T-helper 2 cell treated with Interferon-gamma antibody and Interleukin-4, amounts not matched to agents 100 ng/mL and 5 ng/mL, for 36 hours (primary cell): ENCODE measurements at regions not wholly inside any gene's neighbourhood (a gene's known extent, or its start where the extent isn't known, plus 50 kb on each side); places are given as distances from the start of the nearest gene placed in this dataset.

ENCODE experiments used
- intact Hi-C: fragments of 100-400 bp; cut with micrococcal nuclease; formaldehyde crosslinking; loops from one replicate; pipeline ENCODE4 v1.15.1; 2023

DNA sequence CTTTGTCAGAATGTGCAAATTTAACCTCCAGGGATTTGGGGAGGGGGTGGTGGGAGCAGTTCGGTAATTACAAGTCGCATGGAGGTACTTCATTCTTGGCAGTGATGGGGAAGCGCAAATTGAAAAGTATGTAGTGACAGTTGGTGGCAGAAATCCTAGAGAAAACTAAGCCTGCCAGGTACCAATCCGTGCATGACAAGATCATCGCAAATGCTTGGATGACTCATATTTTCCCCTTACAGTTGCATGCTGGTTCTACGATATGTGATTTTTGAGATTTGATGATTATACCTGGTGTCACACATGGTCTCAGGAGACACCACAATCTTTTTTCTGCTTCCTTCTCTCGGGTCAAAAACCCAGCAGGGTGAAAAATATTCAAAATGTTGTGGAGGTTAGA lies 479.7 kb upstream of the ID2 start:
- intact Hi-C loops, result no loop called here

DNA sequence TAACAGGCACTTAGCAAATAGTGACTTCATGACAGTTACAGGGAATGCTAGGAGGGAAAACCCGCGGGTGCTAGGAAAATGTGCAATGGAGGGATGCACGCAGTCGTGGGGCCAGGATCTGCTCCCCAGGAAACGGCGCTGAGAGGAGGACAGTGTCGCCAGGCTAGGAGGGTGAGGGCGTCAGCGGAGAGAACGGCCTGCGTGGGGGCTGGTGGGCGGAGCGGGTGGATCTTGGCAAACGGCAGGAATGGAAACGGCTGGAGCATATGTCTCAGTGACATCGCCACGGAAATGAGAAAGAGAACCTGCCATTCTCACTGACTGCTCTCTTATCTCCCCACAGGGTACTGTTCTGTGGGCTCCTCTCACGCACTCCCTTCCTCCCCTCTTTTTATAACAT lies 478.5 kb upstream of the ID2 start:
- intact Hi-C loops, result no loop called here

DNA sequence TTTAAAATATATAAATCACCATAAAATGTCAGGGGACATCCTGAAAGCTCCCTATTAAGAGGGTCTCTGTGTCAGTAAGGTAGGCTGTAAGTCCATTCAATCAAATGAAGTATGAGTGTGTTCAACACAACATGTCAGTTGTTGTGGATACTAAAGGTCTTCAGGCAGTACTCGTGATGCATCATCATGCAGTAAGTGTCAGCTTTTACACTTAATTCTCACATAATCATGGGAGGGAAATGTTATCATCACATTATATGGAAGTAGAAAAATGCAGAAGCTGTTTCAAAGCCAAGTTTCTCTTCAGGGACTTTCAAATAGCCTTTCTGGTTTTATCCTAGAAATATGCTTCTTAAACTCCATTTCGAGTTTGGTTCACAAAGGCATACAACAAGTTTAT lies 477.1 kb upstream of the ID2 start:
- intact Hi-C loops, result no loop called here

DNA sequence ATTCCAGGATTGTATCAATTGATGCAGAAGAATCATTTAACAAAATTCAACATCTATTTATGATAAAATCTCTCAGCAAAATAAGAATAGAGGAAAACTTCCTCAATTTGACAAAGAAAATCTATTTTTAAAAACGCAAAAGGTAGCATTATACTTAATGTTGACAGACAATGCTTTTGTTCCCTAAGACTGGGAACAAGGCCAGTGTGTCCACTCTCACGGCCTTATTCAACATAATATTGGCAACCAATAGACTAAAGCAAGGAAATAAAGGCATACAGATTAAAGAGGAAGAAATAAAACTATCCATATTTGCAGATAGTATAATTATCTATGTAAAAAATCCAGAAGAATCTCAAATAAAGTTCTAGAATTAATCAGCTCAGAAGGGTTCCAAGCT lies 472.4 kb upstream of the ID2 start:
- intact Hi-C loops, result no loop called here

DNA sequence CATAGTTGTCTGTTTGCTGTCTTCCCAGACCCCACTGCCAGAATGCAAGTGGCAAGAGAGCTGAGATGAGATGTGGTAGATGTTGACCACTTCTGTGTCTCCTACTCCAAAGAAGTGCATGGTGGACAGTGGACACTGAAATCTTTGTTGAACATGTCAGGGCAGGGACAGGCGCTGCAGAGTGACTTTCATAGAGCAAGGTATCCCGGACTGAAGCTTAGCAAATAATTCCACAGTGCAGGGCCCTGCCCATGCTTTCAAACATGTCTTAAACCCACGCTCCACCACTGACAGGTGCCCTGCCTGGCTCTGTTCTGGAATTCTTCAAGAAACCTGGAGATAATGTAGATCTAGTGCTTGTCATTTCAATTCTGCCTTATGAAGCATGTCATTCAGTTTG lies 470.5 kb upstream of the ID2 start:
- intact Hi-C loops, result no loop called here

DNA sequence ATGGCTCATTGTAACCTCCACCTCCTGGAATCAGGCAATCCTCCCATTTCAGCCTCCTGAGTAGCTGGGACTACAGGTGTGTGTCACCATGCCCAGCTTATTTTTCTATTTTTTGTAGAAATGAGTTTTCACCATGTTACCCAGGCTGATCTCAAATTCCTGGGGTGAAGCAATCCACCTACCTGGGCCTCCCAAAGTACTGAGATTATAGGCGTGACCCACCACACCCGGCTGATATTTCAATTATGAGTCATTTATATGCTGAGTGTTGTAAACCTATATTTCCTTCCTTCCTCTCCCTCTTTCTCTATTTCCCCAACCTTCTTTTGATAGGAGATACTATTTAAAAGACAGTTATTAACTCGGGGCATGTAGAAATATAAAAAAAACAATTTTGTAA lies 469.6 kb upstream of the ID2 start:
- intact Hi-C loops, result no loop called here

DNA sequence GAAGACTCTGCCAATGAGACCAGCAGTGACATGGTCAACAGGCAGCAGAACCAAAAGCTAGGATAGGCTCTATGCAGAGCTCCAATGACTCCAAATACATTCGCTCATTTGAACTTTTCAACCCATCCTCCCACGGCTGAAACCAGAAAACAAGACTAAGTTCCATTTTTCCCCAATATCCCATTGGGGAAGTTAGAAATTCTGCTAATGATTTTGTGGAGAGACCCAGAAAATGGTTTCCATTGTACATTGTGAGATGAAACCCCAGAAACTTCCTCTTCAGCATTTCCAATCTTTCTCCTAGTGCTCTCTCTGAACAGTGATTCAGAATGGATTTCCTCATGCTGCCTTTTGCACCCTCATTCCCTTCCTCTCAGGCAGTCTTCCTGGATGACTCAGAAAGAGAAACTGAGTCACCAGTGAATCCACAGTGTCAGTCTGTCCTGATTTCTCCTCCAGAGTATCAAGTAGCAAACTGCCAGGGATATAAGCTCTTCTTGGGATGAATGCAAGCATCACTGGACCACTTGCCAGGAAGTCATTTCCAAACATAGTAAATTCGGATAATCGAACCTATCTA lies 467.7 kb upstream of the ID2 start:
- intact Hi-C loops, result no loop called here

DNA sequence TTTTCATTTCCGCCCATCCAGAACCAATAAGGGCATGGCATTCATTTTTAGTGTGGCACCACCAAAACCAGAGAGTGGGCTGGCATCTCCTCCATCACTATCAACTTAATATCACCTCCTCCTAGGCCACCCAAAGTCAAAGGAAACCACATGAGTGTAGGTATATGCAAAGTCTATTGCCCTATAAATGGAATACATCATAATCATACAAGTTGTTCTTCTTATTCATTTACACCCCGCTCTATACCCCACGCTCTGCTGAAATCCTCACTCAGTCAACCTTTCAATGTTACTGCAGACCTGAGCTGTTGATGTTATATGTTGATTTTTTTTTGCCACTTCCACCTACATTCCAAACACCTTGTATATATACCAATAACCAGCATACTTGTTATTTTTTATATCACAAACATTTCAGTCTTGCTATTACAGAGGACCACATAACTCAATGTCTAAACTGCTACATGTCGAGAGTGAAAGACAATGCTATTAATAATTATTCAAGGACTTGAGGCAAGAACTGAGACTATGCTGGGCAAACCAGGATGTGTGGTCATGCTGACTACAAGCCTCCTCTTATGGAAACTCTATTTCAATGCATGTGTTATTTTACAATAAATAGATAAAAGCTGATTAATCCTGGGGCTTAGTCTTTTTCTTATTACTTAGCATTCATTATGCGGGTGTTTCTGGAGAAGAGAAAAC lies 466.5 kb upstream of the ID2 start:
- intact Hi-C loops, result no loop called here

DNA sequence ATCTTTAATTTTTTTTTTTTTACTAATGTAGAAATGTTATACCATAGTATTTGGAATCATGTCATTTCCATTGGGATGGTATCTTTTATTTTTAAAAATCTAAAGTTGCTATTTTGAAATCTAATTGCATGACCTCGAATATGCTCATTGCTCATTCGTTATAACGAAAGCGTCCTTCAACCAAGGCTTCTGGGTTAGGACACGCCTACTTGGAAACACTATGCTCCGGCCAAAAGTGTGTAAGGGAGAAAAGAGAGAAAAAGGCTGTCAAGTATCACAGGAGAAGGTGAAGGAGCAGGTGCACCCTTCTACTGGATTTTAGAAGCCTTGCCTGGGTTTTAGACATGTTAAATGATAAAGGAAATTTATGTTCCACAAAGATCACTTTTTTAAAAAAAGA lies 465.9 kb upstream of the ID2 start:
- intact Hi-C loops, result no loop called here

DNA sequence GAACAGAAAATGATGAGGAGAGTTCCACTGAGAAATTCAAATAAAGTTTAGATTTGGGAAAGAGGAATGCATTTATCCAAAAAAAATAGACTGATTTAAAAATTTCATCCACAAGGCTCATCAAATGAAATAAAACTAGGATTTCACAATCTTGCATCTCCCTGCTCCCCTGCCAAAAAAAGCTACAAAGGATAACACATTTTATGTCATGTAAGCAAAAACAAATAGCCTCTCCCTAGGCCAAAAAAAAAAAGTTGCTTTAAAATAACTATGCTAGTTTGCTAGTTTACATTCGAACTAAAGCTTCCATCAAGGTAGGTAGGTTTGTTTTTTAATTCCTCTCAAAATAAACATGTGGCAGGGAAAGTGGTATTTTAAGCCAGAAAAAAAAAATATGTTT lies 465.5 kb upstream of the ID2 start:
- intact Hi-C loops, result no loop called here

DNA sequence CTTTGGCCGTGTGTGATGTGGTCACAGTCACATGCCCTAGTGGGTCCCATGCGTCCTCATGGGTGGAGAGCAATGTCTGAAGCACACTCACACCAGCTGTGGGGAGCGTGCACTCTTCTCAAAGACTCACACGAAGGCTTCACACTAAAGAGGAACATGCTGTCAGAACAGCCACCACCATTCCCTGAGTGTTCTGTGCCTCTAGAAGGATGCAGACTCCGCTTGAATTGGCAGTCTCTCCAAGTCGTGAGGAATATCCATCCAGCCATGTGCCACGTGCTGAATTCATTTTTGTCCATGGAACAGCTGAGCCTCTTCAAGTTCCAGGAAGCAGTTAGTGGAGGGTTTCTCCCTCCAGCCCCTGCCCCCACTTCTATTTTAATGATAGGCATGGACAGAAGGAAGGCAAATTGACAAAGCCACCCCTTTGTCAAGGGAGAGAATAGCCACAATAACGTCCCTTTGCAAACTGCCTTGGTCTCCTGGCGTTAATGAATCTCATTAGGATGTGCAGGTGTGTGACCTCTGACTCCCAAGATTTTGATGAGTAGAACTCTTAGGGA lies 464.3 kb upstream of the ID2 start:
- intact Hi-C loops, result no loop called here

DNA sequence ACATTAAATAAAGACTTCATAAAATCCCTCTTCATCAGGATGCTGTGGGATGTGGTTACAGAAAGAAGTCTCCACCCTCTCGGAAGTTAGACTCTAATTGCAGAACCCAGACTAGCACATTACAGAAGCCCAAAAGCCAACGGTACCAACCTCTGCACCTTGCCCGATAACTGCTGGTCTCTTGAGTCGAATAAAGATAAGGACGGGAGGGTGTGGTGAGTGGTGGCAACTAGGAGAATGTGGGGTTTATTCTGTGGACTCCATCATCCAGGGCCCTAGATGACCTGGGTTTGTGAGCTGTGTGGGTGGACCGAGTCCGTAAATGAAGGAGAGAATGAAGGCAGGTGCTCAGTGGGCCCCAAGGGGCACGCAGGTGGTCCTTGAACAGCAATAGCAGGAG lies 462.8 kb upstream of the ID2 start:
- intact Hi-C loops, result no loop called here

DNA sequence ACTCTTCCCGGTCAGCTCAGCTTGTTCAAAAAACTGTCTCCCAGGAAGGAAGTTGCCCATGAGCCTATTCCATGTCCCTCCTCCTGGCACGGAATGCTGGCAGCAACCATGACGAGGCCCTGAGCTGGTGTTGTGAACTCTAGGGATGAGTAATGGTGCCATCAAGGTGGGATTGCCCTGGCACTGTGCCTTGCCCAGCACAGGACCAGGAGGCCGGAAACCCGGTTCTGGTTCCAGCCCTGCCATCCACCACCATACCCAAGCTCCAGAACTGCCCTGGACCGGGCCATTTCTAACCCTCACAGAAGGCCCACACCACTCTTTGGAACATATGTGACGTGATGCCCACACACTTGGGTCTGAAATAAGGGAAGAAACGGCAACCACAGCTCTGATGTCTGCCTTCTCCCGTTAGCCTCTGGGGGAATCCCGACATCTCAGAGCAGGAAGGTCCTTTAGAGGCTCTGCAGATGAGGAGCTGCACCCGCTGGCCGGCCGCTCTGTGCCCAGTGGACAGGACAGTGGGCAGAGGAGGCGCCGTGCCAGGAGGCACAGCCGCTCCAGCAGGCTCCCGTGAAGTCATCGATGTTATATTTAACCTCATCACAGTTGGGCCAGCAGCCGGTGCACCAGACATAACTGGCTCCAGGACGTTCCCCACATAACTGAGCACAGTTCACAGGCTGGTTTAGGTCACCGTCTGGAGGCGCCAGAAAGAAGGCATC lies 462.1 kb upstream of the ID2 start:
- intact Hi-C loops, result no loop called here

DNA sequence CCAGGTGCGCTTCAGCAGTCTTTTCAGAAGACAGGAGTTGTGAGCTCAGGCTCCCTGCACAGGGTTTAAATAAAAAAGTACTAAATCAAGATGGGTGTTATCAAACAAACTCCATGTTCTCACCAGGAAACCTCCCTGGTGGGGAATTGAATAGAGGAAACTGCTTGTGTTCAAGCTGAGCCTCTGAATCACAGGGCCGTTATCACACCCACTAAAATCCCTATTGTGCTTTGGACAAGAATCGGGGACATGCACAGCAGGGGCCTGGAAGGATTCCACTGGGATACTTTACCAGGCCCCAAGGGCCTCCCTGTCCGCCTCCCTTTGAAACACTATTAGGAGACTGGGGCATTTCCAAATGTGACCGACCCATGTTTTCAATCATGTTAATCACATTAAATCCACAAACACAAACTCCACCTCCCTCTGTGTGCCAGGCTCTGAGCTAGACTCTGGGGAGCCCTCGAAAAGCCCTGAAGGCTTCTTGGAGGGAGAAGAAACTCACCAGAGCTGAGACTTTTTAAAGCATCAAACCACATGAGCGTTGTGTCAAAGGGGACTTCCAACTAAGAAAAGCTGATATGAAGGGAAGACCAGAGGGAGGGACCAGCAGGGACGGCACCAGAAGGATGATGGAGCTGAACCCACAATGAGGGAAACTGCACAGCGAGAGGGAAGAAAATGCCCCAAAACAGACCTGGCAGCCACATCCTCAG lies 458.7 kb upstream of the ID2 start:
- intact Hi-C loops, result no loop called here

DNA sequence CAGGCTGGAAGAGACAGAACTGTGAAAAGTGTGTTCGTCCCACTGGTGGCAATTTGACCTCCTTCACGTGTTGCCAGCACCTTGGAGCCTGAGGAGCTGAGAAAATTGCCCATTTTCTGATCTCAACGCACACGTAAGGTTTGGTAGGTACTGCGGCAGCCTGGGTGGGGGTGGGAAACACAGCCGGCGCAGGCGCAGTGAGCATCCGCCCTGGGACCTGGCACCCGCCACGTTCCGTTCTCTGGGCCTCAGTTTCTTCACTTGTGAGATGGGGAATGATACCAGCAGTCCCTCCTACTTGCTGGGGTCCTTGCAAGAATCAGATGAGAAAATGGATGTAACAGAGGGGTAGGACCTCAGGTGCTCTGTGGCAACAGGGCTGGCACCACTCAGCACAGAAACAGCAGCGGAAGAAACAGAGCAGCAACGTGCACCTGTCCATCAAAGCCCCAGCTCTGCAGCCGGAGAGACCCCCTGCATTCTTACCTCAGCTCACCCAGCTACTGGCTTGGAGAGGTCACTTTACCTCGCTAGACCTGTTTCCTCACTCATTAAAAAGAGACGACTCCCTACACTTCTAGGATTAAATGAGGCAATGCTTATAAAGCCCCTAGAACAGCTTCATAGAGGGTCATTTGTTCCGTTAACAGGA lies 458.0 kb upstream of the ID2 start:
- intact Hi-C loops, result no loop called here

DNA sequence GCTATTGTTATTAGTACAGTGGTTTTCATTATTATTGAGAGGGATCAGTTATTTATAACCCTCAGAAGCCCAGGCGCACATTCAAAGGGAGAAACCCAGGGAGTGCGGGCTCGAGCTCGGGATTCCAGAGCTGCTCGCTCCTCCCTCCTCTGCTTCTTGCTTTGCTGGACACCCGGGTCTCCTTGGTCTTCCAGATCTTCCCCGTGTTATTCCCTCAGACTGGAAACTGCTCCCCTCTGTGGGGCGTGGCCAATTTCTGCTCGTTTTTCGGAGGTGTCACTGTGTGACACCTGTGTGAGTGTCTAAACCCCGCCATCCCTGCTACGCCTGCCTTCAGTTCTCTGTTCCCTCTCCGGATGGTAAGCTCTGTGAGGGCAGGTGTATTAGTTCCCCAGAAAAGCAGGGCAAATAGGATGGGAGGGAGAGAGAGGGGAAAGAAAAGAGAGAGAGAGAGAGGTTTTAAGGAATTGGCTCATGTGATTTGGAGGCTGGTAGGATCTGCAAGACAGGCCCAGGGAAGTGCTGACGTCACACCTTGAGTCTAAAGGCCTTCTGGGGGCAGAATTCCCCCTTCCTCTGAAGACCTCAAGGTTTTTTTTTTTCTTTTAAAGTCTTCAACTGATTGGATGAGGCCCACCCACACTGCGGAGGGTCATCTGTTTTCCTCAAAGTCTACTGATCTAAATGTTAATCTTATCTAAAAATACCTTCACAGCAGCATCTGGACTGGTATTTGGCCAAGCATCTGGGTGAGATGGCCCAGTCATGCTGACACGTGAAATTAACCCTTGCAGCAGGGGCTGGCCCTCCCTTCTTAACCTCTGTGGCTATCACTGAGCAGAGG lies 457.3 kb upstream of the ID2 start:
- intact Hi-C loops, result no loop called here

DNA sequence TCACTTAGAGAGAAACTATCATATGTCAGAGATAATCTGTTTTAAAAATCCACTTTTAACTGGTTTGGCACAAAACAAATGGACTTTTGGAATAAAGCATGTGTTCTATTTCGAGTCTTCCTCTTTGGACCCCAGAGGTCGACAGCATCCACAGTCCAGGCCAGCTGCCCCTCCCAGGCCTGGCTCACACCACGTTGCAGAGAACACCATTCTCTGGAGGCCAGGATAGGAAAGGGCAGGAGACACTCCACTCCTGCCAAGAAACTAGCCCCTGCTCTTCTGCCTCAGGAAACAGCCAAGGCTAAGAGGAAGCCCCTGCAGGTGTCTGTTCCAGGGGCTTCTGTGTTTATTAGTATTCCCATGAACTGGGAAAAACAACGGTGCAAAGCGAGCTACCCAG lies 456.6 kb upstream of the ID2 start:
- intact Hi-C loops, result no loop called here

DNA sequence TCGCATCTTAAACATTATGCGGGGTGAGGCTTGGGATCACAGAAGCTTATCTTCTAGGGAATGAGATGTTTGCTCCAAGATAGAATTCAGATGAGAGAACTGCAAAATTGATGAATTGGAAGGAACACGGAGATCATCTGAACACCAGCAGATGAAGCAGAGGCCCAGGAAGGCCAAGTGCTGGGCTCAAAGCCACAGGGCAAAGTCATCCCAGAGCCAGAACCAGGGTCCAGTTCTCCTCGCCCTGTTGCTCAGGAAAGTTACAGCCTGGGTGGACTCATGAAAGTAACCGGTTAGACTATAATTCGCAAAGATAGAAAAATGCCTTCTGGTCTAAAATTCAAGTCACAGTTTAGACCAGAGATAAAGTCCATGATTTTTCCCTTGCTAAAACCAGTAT lies 456.1 kb upstream of the ID2 start:
- intact Hi-C loops, result no loop called here

DNA sequence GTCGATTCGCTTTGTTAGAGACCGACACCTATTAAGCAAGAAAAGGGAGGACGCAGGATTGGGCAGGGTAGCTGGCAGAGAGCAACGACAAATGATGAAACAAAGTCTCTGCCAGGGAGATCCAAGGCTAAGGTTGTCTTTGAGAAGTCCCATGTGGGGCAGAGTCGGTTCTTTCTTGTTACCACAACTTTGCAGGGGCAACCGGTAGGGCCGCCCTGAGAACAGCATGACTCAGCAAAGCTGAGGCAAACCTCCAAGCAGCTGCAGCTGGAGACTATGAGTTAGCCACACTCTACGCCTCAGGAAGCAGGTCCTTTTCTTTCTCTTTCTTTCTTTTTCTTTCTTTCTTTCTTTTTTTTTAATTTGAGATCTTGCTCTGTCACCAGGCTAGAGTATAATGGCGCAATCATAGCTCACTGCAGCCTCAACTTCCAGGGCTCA lies 452.3 kb upstream of the ID2 start:
- intact Hi-C loops, result no loop called here

DNA sequence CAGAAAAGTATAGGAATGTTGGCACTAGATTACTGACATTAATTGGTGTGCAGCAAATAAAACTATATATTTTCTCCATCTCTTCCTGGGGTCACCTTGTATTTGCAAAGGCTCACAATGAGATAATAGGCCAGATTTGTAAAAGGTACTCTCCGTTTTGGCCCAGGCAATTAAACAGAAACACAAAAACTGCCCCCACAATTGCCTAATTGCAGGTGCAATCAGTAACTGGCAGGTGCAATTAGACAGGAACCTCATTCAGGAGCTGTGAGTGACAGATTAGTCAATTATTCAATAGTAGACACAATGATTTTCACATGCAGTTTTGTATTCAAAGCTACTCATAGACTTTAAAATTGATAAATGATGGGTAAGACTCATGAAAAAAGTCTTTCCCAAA lies 451.4 kb upstream of the ID2 start:
- intact Hi-C loops, result loop anchor here (10.0 kb wide), 1 partner anchor 314 kb away; no protein-coding TSS in a partner anchor
